Thyroid gland (tissue), 4 donors: ENCODE measurements at regions not wholly inside any gene's neighbourhood (a gene's known extent, or its start where the extent isn't known, plus 50 kb on each side); places are given as distances from the start of the nearest gene placed in this dataset.

ENCODE experiments used
- DNase-seq, 2 donors: peaks; one replicate each; pipeline ENCODE4 v3.0.0-alpha.2; 2019
- H3K27ac ChIP-seq, 3 donors: fragments of 200-600 bp; sonication (generic); 1 replicate in 2 of 3; 2 replicates in 1 of 3; pipeline ENCODE4 v1.5.1; 2016 to 2019; ENCODE audit warnings: mild to moderate bottlenecking in 1 of 3, moderate library complexity in 1 of 3
- H3K27me3 ChIP-seq: fragments of 200-600 bp; sonication (generic); one replicate; pipeline ENCODE4 v1.5.1; 2019
- H3K36me3 ChIP-seq, 2 donors: fragments of 200-600 bp; sonication (generic); one replicate each; pipeline ENCODE4 v1.5.1; 2016 to 2019
- H3K4me1 ChIP-seq, 2 donors: fragments of 200-600 bp; sonication (generic); one replicate each; pipeline ENCODE4 v1.5.1; 2017 to 2019
- H3K4me3 ChIP-seq, 3 donors: fragments of 200-600 bp; sonication (generic); replicated peaks in 1 of 3; 1 replicate in 2 of 3; 2 replicates in 1 of 3; pipeline ENCODE4 v1.5.1; 2016; ENCODE audit warnings: mild to moderate bottlenecking in 1 of 3
- H3K9me3 ChIP-seq: fragments of 200-600 bp; sonication (generic); one replicate; pipeline ENCODE4 v1.5.1; 2017
- CTCF ChIP-seq, 6 experiments: fragments of 200-600 bp in 3 of 6; fragments of 450-650 bp in 3 of 6; sonication (generic) in 3 of 6; IDR thresholded peaks; one replicate each; pipeline ENCODE4 v1.5.1; 2016 to 2019; ENCODE audit warnings: antibody characterized with exemption in 6 of 6, mild to moderate bottlenecking in 2 of 6, inconsistent platforms in 1 of 6, moderate library complexity in 1 of 6
- POLR2A ChIP-seq, 2 donors: fragments of 450-650 bp; IDR thresholded peaks; one replicate each; pipeline ENCODE4 v1.6.1; 2017; ENCODE audit warnings: antibody characterized with exemption in 2 of 2, mild to moderate bottlenecking in 2 of 2, moderate library complexity in 1 of 2
- WGBS, 2 donors: methylation state at CpG; one replicate each; pipeline ENCODE4 v1.1.5; 2017; 5-methylcytosine and 5-hydroxymethylcytosine counted together
- intact Hi-C: fragments of 100-400 bp; cut with DNase I; formaldehyde crosslinking; loops from one replicate; pipeline ENCODE4 v1.15.1; 2023

DNA sequence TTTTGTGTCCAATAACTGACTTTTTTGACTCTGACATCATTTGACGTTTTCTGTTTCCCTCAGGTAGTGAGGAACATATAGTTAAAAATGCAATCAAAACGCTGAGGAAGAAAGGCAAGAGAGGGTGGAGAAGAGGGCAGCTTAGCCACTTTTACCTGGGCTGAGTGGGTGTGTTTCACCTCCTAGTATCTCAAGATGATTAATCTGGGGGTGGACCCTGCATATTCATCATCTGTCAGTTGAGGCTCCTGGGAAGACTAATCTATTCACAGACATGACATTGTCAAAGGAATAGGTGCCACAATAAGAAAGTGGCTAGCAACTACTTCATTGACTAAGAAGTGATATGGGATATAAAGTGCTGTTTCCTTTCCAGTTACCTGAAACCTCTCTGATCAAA is 331.5 kb upstream of the RARB start:
- no peak for TF ChIP-seq CTCF (IDR thresholded peaks at IDR 0.05)
- no peak for TF ChIP-seq POLR2A (IDR thresholded peaks at IDR 0.05)
- Histone ChIP-seq H3K27ac (no peak overlapping the region), H3K9me3 (no peaks in the 10 kb centered on the region), H3K4me3 (no peak overlapping the region), H3K36me3 (no peaks in the 10 kb centered on the region), H3K27me3 (no peaks in the 10 kb centered on the region), H3K4me1 (peaks cover 8 to 17% of the 10 kb centered on the region in 2 donors)
- DNase-seq, result no peak
- intact Hi-C loops, result no loop called here
- WGBS, 2 donors, result 42 to 46% methylated on average over 2 of the region's 2 CpGs

GRCh38 chr3:25097023-25097422 is 331.0 kb upstream of the RARB start:
- Histone ChIP-seq H3K4me1 (peaks cover 8 to 17% of the 10 kb centered on the region in 2 donors), H3K9me3 (no peaks in the 10 kb centered on the region), H3K36me3 (no peaks in the 10 kb centered on the region), H3K27me3 (no peaks in the 10 kb centered on the region), H3K27ac (no peak overlapping the region), H3K4me3 (no peak overlapping the region)
- intact Hi-C loops, result no loop called here
- no peak for TF ChIP-seq POLR2A (IDR thresholded peaks at IDR 0.05)
- no peak for TF ChIP-seq CTCF (IDR thresholded peaks at IDR 0.05)
- peak in 1 of 2 donors; percentile 13 for DNase-seq
- 30 to 41% methylated on average over 3 of the region's 3 CpGs for WGBS, 2 donors

GRCh38 chr3:25099666-25100065 is 328.4 kb upstream of the RARB start:
- 91 to 96% methylated on average over 9 of the region's 9 CpGs for WGBS, 2 donors
- Histone ChIP-seq H3K4me1 (peaks cover 8 to 17% of the 10 kb centered on the region in 2 donors), H3K4me3 (no peak overlapping the region), H3K27ac (no peak overlapping the region), H3K36me3 (no peaks in the 10 kb centered on the region), H3K27me3 (no peaks in the 10 kb centered on the region), H3K9me3 (no peaks in the 10 kb centered on the region)
- DNase-seq, result no peak
- intact Hi-C loops, result no loop called here
- TF ChIP-seq CTCF (IDR thresholded peaks at IDR 0.05) (no peak), POLR2A (IDR thresholded peaks at IDR 0.05) (no peak)

GRCh38 chr3:25103391-25103790 is 324.7 kb upstream of the RARB start:
- Histone ChIP-seq H3K4me3 (no peak overlapping the region), H3K36me3 (no peaks in the 10 kb centered on the region), H3K4me1 (no peaks in the 10 kb centered on the region), H3K27ac (no peak overlapping the region), H3K9me3 (no peaks in the 10 kb centered on the region), H3K27me3 (no peaks in the 10 kb centered on the region)
- intact Hi-C loops, result no loop called here
- TF ChIP-seq CTCF (IDR thresholded peaks at IDR 0.05), result no peak
- TF ChIP-seq POLR2A (IDR thresholded peaks at IDR 0.05), result no peak
- DNase-seq, result no peak
- 87 to 94% methylated on average over 3 of the region's 3 CpGs for WGBS, 2 donors

DNA sequence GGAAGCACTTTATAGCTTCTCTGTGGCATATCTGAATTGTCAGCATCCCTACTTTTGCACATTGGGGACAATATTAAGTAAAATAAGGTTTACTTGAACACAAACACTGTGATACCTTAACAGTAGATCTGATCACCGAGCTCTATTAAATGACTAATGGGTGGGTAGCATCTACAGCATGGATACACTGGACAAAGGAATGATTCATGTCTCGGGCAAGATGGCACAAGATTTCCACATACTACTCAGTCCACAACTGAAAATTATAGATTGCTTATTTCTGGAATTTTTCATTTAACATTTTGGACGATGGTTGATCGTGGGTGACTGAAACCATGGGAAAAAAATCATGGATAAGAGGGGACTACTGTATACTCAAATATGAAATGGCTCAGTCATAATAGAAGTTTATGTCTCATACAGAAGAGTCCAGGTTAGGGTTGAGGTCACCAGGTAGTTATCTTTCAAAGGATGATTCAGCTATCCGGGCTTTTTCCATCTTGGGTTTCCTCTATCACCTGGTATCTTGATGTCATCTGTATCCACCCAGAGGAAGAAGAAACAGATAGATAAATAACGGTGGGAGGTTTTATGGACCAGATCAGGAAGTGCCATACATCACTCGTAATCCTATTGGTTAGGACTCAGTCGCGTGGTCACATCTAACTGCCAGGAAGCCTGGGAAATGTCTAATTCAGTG is 320.0 kb upstream of the RARB start:
- no peaks in the 10 kb centered on the region for H3K27me3 ChIP-seq
- no peaks in the 10 kb centered on the region for H3K36me3 ChIP-seq
- peaks cover 0 to 4% of the 10 kb centered on the region in 2 donors for H3K4me1 ChIP-seq
- intact Hi-C loops, result no loop called here
- no peak overlapping the region for H3K4me3 ChIP-seq
- no peak for DNase-seq
- no peak overlapping the region for H3K27ac ChIP-seq
- no peak for TF ChIP-seq POLR2A (IDR thresholded peaks at IDR 0.05)
- TF ChIP-seq CTCF (IDR thresholded peaks at IDR 0.05), result no peak
- WGBS, 2 donors, result 93 to 97% methylated on average over 9 of the region's 9 CpGs
- H3K9me3 ChIP-seq, result no peaks in the 10 kb centered on the region
